Esophagus squamous epithelium (tissue), 5 donors: ENCODE measurements at regions not wholly inside any gene's neighbourhood (a gene's known extent, or its start where the extent isn't known, plus 50 kb on each side); places are given as distances from the start of the nearest gene placed in this dataset.
"Not testable (repeated sequence)": the region's sequence is repeated elsewhere in the genome, so short reads cannot be mapped to it uniquely, and the experiment has no call there.

ENCODE experiments used
- DNase-seq: peaks from one replicate; lab custom pipeline; 2025; lab: John Stamatoyannopoulos, UW
- H3K27ac ChIP-seq, 4 donors: fragments of 200-600 bp; sonication (generic); one replicate each; pipeline ENCODE4 v1.5.1; 2016 to 2019; ENCODE audit warnings: mild to moderate bottlenecking in 1 of 4
- H3K27me3 ChIP-seq, 4 donors: fragments of 200-600 bp; sonication (generic); 1 replicate in 3 of 4; 2 replicates in 1 of 4; pipeline versions ENCODE4 v1.5.1 to v1.6.0; 2017 to 2021; ENCODE audit warnings: antibody characterized with exemption in 1 of 4
- H3K36me3 ChIP-seq, 3 donors: fragments of 200-600 bp; sonication (generic); one replicate each; pipeline ENCODE4 v1.5.1; 2016 to 2019
- H3K4me1 ChIP-seq, 3 donors: fragments of 200-600 bp; sonication (generic); one replicate each; pipeline ENCODE4 v1.5.1; 2017 to 2019
- H3K4me3 ChIP-seq, 4 donors: fragments of 200-600 bp; sonication (generic); 1 replicate in 3 of 4; 2 replicates in 1 of 4; pipeline ENCODE4 v1.5.1; 2016 to 2019; ENCODE audit warnings: mild to moderate bottlenecking in 2 of 4, moderate library complexity in 1 of 4
- H3K9me3 ChIP-seq, 3 donors: fragments of 200-600 bp; sonication (generic); one replicate each; pipeline ENCODE4 v1.5.1; 2016 to 2019
- CTCF ChIP-seq, 6 experiments: fragments of 450-650 bp in 4 of 6; fragments of 200-600 bp in 2 of 6; sonication (generic) in 2 of 6; IDR thresholded peaks; one replicate each; pipeline ENCODE4 v1.5.1; 2016 to 2019; ENCODE audit warnings: antibody characterized with exemption in 6 of 6, mild to moderate bottlenecking in 4 of 6, moderate library complexity in 4 of 6
- POLR2A ChIP-seq, 4 donors: fragments of 450-650 bp; IDR thresholded peaks; one replicate each; pipeline ENCODE4 v1.6.1; 2017; ENCODE audit warnings: antibody characterized with exemption in 4 of 4, mild to moderate bottlenecking in 4 of 4, moderate library complexity in 3 of 4
- WGBS, 2 donors: methylation state at CpG; one replicate each; pipeline ENCODE4 v1.1.5; 2018; 5-methylcytosine and 5-hydroxymethylcytosine counted together
- intact Hi-C: fragments of 100-400 bp; cut with DNase I; formaldehyde crosslinking; loops from one replicate; pipeline ENCODE4 v1.15.0; 2022
- donor health status: DM: yes; HTN: yes; CAD: no.

- Histone ChIP-seq H3K27me3 (no peaks in the 10 kb centered on the region), H3K4me3 (no peak overlapping the region), H3K27ac (no peak overlapping the region), H3K9me3 (no peaks in the 10 kb centered on the region), H3K36me3 (no peaks in the 10 kb centered on the region), H3K4me1 (no peaks in the 10 kb centered on the region)
- TF ChIP-seq POLR2A (IDR thresholded peaks at IDR 0.05) (no peak), CTCF (IDR thresholded peaks at IDR 0.05) (no peak)
- WGBS, 2 donors = 56 to 69% methylated on average over 5 of the region's 5 CpGs
- intact Hi-C loops = no loop called here
- no peak for DNase-seq
Observed at GRCh38 chr1:14413819-14414490, 184.5 kb upstream of the KAZN start.

DNA sequence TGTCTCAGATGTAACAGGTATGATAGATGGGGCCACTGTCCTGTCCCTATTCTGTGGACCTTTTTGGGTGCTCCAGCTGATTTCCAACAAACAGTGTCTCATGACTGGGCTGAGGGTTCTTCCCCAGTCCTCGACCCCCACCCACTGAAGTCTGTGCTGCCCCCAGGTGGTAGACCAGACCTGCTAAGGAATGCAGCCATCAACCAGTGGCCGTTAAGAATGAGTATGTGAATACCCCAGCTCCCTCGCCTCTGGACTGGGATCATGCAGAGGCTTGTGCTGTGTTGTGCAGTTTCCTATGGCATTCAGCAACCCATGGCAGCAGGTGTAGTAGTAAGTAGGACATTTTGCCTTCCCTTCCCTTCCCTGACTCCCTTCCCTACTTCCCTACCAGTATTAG, 183.1 kb upstream of the KAZN start:
- WGBS, 2 donors = 82 to 88% methylated on average over 2 to 3 of the region's 3 CpGs
- intact Hi-C loops = no loop called here
- H3K4me3 ChIP-seq = no peak overlapping the region
- no peak for DNase-seq
- H3K9me3 ChIP-seq = no peaks in the 10 kb centered on the region
- H3K36me3 ChIP-seq = no peaks in the 10 kb centered on the region
- H3K4me1 ChIP-seq = no peaks in the 10 kb centered on the region
- no peaks in the 10 kb centered on the region for H3K27me3 ChIP-seq
- TF ChIP-seq CTCF (IDR thresholded peaks at IDR 0.05) = peak in 2 of 6 experiments; percentile 14 to 21
- no peak for TF ChIP-seq POLR2A (IDR thresholded peaks at IDR 0.05)
- no peak overlapping the region for H3K27ac ChIP-seq

DNA sequence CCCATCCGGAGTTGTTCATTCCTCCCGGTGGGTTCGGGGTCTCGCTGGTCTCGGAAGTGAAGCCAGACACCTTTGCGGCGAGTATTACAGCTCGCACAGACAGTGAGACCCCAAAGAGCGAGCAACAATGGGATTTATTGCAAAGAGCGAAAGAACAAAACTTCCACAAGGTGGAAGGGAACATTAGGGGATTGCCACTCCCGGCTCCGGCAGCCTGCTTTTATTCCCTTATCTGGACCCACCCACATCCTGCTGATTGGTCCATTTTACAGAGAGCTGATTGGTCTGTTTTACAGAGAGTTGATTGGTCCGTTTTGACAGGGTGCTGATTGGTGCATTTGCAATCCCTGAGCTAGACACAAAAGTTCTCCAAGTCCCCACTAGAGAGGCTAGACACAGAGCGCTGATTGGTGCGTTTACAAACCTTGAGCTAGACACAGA, 178.7 kb upstream of the KAZN start:
- WGBS, 2 donors = 84 to 96% methylated on average over 8 to 14 of the region's 15 CpGs
- intact Hi-C loops, H3K36me3 ChIP-seq, H3K4me3 ChIP-seq, H3K27ac ChIP-seq, DNase-seq, H3K27me3 ChIP-seq, H3K4me1 ChIP-seq, H3K9me3 ChIP-seq: not testable (repeated sequence)

DNA sequence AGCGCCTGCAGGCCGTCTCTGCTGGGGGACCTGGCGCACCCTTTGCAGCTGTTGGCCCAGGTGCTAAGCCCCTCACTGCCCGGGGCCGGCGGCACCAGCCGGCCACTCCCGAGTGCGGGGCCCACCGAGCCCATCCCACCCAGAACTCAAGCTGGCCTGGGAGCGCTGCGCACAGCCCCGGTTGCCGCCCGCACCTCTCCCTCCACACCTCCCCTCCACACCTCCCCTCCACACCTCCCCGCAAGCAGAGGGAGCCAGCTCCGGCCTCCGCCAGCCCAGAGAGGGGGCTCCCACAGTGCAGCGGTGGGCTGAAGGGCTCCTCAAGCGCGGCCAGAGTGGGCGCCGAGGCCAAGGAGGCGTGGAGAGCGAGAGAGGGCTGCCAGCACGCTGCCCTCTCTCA, 177.8 kb upstream of the KAZN start:
- Histone ChIP-seq H3K27ac (no peak overlapping the region), H3K27me3 (no peaks in the 10 kb centered on the region), H3K36me3 (no peaks in the 10 kb centered on the region), H3K4me1 (no peaks in the 10 kb centered on the region), H3K9me3 (no peaks in the 10 kb centered on the region), H3K4me3 (no peak overlapping the region)
- intact Hi-C loops = no loop called here
- TF ChIP-seq POLR2A (IDR thresholded peaks at IDR 0.05) (no peak), CTCF (IDR thresholded peaks at IDR 0.05) (no peak)
- WGBS, 2 donors = 87 to 90% methylated on average over 2 to 8 of the region's 26 CpGs
- no peak for DNase-seq

DNA sequence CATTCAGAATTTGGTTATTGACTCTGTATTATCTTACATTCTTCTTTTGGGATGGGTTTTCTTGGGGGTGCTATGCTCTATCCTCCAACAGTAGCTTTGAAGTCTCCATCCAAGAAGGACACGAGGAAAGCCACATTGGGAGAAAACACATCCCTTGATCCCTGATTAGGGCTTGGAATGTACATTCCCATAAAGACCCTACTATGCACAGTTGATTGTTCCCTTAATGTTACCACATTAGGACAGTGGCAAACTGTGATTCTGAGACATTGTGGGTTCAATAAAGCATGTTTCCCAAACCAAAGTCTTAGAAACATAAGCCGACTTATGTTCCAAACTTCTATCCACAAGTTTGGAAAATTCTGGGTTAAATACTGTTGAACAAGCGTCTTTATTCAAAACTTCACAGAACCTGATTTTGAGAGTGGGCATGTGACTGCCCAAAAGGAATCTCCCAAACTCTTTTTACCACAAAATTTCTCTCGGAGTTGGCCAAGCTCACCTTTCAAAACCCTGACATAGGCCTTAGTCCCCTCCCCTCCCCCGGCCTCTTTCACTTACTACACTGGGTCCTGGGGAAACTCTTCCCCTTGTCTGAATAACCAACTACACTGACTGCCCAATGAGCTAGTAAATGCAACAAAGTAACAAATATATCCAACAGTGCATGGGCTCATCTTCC, 177.0 kb upstream of the KAZN start:
- Histone ChIP-seq H3K36me3 (no peaks in the 10 kb centered on the region), H3K9me3 (no peaks in the 10 kb centered on the region), H3K27ac (no peak overlapping the region), H3K4me1 (no peaks in the 10 kb centered on the region), H3K27me3 (no peaks in the 10 kb centered on the region), H3K4me3 (no peak overlapping the region)
- no peak for DNase-seq
- WGBS, 2 donors = 87 to 89% methylated on average over 5 of the region's 5 CpGs
- intact Hi-C loops = no loop called here
- TF ChIP-seq POLR2A (IDR thresholded peaks at IDR 0.05) (no peak), CTCF (IDR thresholded peaks at IDR 0.05) (no peak)
